ENCODE measurements at regions not wholly inside any gene's neighbourhood (a gene's known extent, or its start where the extent isn't known, plus 50 kb on each side); places are given as distances from the start of the nearest gene placed in this dataset.

DNA sequence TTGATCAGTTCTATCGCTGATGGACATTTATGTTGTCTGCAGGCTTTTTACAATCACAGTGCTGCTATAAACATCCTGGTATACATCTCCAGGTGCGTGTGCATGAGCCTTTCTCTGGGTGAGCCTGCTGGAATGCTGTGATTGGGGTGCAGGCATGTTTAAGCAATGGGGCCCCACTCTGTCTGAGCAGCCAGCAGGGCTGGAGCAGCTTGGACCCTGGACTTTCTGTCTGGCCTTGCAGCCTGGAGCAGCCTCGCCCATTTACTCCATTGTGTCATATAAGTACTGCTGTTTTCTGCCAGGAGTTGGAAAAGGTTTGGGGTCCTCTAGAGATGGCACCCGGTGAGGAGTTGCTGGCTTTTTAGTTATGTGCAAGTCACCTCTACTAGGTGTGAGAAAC is 199.0 kb downstream of the KIF26A start:
- no TSS peak for BruUV-seq (replicated peaks)
- Histone ChIP-seq H3K79me2 (ENCODE audit: insufficient read depth, low read length) (no peaks in the 10 kb centered on the region), H3K4me2 (ENCODE audit: low read length) (no peak overlapping the region), H3K9me2 (ENCODE audit: insufficient read depth) (no peaks in the 10 kb centered on the region), H3K36me3 (ENCODE audit: control insufficient read depth in 1 of 2, insufficient read depth in 2 of 2, low read length in 2 of 2) (no peaks in the 10 kb centered on the region), H2AFZ (ENCODE audit: low read depth, low read length, poor library complexity, severe bottlenecking) (no peak overlapping the region), H3K4me1 (ENCODE audit: control insufficient read depth in 1 of 2, insufficient read depth in 2 of 2, low read length in 2 of 2) (peaks cover 1 to 8% of the 10 kb centered on the region in 2 experiments; a peak in 3 of 4 replicates), H3K27ac (ENCODE audit: low read depth, low read length) (no peak overlapping the region), H3K9me3 (ENCODE audit: control insufficient read depth in 1 of 2, insufficient read depth in 1 of 2, low read depth in 1 of 2, low read length in 2 of 2) (peaks cover 0 to 7% of the 10 kb centered on the region in 2 experiments; a peak in 1 of 4 replicates), H3K9ac (ENCODE audit: low read length) (no peak overlapping the region), H3K4me3 (replicated peaks in 1 of 2; ENCODE audit: low read depth in 1 of 2, low read length in 2 of 2) (no peak overlapping the region), H3K27me3 (ENCODE audit: insufficient read depth, low read length) (no peaks in the 10 kb centered on the region; the same call in 1 of the 2 replicates), H4K20me1 (ENCODE audit: insufficient read depth) (no peaks in the 10 kb centered on the region)
- ChIA-PET CTCF (no interaction called here), POLR2A (no interaction called here), RAD21 (ENCODE audit: low non-redundant PET in 1 of 2, low total read pairs in 2 of 2, uncharacterized antibody in 2 of 2, unreplicated experiment in 2 of 2) (no interaction called here)
- intact Hi-C loops (cut with micrococcal nuclease): no loop called here
- TF ChIP-seq ELF1 (IDR thresholded peaks at IDR 0.05; ENCODE audit: borderline replicate concordance, low read depth): no peak
- no peak for TF ChIP-seq ZFX (IDR thresholded peaks at IDR 0.05)
- no peak for TF ChIP-seq EGR1 (IDR thresholded peaks at IDR 0.05; ENCODE audit: low read depth)
- TF ChIP-seq, protein P1, sequence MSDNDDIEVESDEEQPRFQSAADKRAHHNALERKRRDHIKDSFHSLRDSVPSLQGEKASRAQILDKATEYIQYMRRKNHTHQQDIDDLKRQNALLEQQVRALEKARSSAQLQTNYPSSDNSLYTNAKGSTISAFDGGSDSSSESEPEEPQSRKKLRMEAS (IDR thresholded peaks at IDR 0.05): no peak
- DNase-seq (ENCODE audit: low read depth, low spot score) (no peak), ATAC-seq (no peak)

- Histone ChIP-seq H3K36me3 (ENCODE audit: control insufficient read depth in 1 of 2, insufficient read depth in 2 of 2, low read length in 2 of 2) (no peaks in the 10 kb centered on the region), H3K9me2 (ENCODE audit: insufficient read depth) (no peaks in the 10 kb centered on the region), H4K20me1 (ENCODE audit: insufficient read depth) (no peaks in the 10 kb centered on the region), H2AFZ (ENCODE audit: low read depth, low read length, poor library complexity, severe bottlenecking) (no peak overlapping the region), H3K9me3 (ENCODE audit: control insufficient read depth in 1 of 2, insufficient read depth in 1 of 2, low read depth in 1 of 2, low read length in 2 of 2) (peaks cover 0 to 7% of the 10 kb centered on the region in 2 experiments; a peak in 1 of 4 replicates), H3K79me2 (ENCODE audit: insufficient read depth, low read length) (no peaks in the 10 kb centered on the region), H3K9ac (ENCODE audit: low read length) (no peak overlapping the region), H3K27me3 (ENCODE audit: insufficient read depth, low read length) (no peaks in the 10 kb centered on the region; the same call in 1 of the 2 replicates), H3K4me2 (ENCODE audit: low read length) (no peak overlapping the region), H3K4me3 (replicated peaks in 1 of 2; ENCODE audit: low read depth in 1 of 2, low read length in 2 of 2) (no peak overlapping the region), H3K27ac (ENCODE audit: low read depth, low read length) (no peak overlapping the region), H3K4me1 (ENCODE audit: control insufficient read depth in 1 of 2, insufficient read depth in 2 of 2, low read length in 2 of 2) (peaks cover 4 to 12% of the 10 kb centered on the region in 2 experiments; a peak in 3 of 4 replicates)
- CTCF ChIA-PET: no interaction called here
- RAD21 ChIA-PET (ENCODE audit: low non-redundant PET in 1 of 2, low total read pairs in 2 of 2, uncharacterized antibody in 2 of 2, unreplicated experiment in 2 of 2): no interaction called here
- ATAC-seq (no peak), DNase-seq (ENCODE audit: low read depth, low spot score) (no peak)
- no peak for TF ChIP-seq ELF1 (IDR thresholded peaks at IDR 0.05; ENCODE audit: borderline replicate concordance, low read depth)
- TF ChIP-seq SIN3A (IDR thresholded peaks at IDR 0.05; ENCODE audit: low read depth): no peak
- no peak for TF ChIP-seq CEBPB (IDR thresholded peaks at IDR 0.05; ENCODE audit: low read depth)
- TF ChIP-seq, protein P1 (IDR thresholded peaks at IDR 0.05): no peak
- no peak for TF ChIP-seq TCF7L2 (IDR thresholded peaks at IDR 0.05; ENCODE audit: borderline replicate concordance, extremely low read depth, insufficient read depth, insufficient read length)
- no peak for TF ChIP-seq POLR2AphosphoS5 (IDR thresholded peaks at IDR 0.05; ENCODE audit: low read depth, low read length)
- TF ChIP-seq JUND (IDR thresholded peaks at IDR 0.05): no peak
- TF ChIP-seq, protein P2, sequence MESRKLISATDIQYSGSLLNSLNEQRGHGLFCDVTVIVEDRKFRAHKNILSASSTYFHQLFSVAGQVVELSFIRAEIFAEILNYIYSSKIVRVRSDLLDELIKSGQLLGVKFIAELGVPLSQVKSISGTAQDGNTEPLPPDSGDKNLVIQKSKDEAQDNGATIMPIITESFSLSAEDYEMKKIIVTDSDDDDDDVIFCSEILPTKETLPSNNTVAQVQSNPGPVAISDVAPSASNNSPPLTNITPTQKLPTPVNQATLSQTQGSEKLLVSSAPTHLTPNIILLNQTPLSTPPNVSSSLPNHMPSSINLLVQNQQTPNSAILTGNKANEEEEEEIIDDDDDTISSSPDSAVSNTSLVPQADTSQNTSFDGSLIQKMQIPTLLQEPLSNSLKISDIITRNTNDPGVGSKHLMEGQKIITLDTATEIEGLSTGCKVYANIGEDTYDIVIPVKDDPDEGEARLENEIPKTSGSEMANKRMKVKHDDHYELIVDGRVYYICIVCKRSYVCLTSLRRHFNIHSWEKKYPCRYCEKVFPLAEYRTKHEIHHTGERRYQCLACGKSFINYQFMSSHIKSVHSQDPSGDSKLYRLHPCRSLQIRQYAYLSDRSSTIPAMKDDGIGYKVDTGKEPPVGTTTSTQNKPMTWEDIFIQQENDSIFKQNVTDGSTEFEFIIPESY (IDR thresholded peaks at IDR 0.05; ENCODE audit: extremely low read depth, insufficient replicate concordance, low read length): no peak
- no peak for TF ChIP-seq EZH2 (IDR thresholded peaks at IDR 0.05)
- TF ChIP-seq YY1 (IDR thresholded peaks at IDR 0.05; ENCODE audit: extremely low read depth, insufficient replicate concordance, low read depth, low read length): no peak
- no peak for TF ChIP-seq ATF3 (IDR thresholded peaks at IDR 0.05)
- TF ChIP-seq, protein P3, sequence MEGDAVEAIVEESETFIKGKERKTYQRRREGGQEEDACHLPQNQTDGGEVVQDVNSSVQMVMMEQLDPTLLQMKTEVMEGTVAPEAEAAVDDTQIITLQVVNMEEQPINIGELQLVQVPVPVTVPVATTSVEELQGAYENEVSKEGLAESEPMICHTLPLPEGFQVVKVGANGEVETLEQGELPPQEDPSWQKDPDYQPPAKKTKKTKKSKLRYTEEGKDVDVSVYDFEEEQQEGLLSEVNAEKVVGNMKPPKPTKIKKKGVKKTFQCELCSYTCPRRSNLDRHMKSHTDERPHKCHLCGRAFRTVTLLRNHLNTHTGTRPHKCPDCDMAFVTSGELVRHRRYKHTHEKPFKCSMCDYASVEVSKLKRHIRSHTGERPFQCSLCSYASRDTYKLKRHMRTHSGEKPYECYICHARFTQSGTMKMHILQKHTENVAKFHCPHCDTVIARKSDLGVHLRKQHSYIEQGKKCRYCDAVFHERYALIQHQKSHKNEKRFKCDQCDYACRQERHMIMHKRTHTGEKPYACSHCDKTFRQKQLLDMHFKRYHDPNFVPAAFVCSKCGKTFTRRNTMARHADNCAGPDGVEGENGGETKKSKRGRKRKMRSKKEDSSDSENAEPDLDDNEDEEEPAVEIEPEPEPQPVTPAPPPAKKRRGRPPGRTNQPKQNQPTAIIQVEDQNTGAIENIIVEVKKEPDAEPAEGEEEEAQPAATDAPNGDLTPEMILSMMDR (IDR thresholded peaks at IDR 0.05 in 2 of 3, conservative IDR thresholded peaks at IDR 0.05 in 1 of 3; ENCODE audit: borderline replicate concordance in 1 of 3, insufficient read depth in 1 of 3, low read depth in 2 of 3, low read length in 2 of 3): no peak
- intact Hi-C loops (cut with micrococcal nuclease): no loop called here
- no TSS peak for BruUV-seq (replicated peaks)
- POLR2A ChIA-PET: no interaction called here
These were observed 201.0 kb downstream of the KIF26A start for GRCh38 chr14:104339361-104339760.
